GM19395 (cell line): ENCODE measurements at regions not wholly inside any gene's neighbourhood (a gene's known extent, or its start where the extent isn't known, plus 50 kb on each side); places are given as distances from the start of the nearest gene placed in this dataset.

ENCODE experiments used
- ATAC-seq: cut with Tn5 transposase; IDR thresholded peaks from one replicate; pipeline ENCODE4 v1.9.1; 2021; ENCODE audit warnings: mild to moderate bottlenecking, moderate library complexity; ENCODE audit not compliant: unreplicated experiment

- no peak for ATAC-seq
These were observed 172.3 kb downstream of the ARL6IP6 start for GRCh38 chr2:152890736-152891135.

- no peak for ATAC-seq
These were observed 165.6 kb downstream of the ARL6IP6 start for GRCh38 chr2:152883951-152884487.

- no peak for ATAC-seq
These were observed 163.1 kb downstream of the ARL6IP6 start for GRCh38 chr2:152881527-152881926.

DNA sequence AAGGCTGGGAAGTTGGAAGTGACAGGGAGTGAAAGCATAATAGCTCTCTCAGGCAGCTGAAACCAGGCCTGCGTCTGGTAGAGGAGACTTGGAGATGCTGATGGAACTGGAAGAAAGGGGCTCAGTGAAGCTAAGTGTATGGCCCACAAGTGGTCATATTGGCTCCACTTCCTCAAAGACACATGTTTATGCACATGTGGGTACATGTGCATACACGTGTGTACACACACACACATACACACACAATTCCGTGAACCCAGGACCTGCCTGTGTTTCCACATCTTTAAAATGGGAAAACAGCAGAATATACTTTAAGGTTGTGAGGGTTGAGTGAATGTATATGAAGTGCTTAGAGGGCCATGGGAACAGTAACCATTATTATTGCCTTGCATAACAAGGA is 160.9 kb downstream of the ARL6IP6 start:
- no peak for ATAC-seq

DNA sequence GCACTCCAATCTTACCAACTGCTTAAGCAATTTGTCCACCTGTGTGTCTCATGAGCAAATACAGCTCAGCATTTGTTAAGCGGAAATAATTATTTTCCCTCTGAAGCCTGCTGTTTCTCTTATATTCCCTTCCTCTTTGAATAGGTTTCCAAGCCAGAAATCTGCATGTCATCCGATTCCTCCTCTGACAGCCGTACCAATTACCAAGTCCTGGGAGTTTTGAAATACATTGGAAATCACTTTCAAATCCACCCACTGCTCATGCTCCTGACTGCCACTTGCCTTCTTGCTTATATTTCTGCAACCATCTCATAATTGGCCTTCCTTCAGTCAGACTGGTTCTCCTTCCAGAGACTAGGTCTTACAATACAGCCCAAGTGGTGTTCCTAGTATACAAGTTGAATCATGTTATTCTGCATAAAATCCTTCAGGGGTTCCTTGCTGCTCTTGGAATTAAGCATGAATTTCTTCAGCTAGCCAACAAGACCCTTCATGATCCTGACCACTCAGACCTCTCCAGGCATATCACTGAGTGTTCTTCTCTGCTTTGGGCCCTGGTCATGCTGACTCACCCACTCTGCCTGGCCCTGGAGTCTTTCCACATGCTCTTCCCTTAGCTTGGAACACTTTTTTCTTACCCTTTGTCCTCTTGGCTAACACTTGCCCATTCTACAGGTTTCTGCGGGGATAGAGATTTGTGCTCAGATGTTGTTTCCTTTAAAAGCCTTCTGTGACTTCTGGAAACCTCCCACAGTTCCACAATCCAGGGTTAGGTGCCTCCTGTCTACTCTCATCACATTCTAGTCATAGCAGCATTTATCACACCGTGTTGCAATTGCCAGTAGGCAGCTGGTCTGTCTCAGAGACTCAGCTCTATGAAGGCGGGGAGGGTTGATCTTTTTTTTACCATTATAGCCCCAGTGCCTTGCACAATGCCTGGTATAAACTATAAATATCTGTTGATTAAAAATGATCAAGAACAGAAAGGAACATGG is 157.6 kb downstream of the ARL6IP6 start:
- no peak for ATAC-seq

GRCh38 chr2:152874955-152875354 is 156.5 kb downstream of the ARL6IP6 start:
- ATAC-seq = no peak

GRCh38 chr2:152870239-152870638 is 151.8 kb downstream of the ARL6IP6 start:
- no peak for ATAC-seq

DNA sequence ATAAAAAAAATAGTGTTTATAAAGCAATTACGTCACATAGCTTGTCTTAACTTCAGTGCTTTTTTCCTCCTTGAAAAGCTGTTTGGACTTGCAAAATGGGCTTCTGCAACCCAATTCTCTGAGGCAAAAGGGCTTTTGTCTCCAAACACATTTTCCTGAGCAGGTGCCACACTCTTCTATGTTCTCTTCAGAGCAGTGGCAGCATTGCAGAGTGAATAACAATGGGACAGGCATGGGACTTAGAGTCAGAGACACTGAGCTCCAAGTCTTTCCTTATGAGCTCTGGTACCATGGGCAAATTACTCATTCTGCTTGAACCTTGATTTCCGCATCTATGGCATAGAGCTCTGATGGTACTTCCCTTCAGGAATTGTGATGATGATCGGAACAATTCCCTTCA is 149.0 kb downstream of the ARL6IP6 start:
- ATAC-seq = no peak

DNA sequence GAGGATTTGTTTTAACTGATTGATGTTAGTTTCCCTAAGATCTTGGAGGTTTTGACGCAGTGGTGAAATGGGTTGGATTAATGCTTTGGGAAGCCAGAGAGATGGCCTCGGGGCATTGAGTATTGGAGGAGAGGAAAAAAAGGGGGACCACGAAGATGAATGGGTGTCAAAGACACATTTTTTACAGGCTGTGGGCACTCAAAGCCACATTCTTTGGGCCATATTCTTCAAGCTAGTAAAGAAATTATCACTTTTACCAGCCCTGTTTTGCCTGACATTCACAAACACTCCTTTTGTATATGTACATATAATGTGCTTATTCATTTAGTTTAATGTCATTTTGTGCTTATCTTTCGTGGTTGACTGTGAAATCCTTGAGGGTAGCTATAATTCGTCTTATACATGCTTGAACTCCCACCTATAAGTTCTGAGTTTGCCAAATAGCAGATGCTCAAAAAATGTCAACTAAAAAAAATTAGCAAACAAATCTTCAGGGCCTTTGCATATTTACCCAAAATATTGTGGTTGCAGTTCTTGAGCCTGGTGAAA is 146.3 kb downstream of the ARL6IP6 start:
- ATAC-seq = no peak

- ATAC-seq = no peak
These were observed 145.4 kb downstream of the ARL6IP6 start for GRCh38 chr2:152863826-152864225.

GRCh38 chr2:152861349-152861942 is 143.0 kb downstream of the ARL6IP6 start:
- ATAC-seq = peak; percentile 65

GRCh38 chr2:152858594-152859265 is 140.3 kb downstream of the ARL6IP6 start:
- no peak for ATAC-seq

DNA sequence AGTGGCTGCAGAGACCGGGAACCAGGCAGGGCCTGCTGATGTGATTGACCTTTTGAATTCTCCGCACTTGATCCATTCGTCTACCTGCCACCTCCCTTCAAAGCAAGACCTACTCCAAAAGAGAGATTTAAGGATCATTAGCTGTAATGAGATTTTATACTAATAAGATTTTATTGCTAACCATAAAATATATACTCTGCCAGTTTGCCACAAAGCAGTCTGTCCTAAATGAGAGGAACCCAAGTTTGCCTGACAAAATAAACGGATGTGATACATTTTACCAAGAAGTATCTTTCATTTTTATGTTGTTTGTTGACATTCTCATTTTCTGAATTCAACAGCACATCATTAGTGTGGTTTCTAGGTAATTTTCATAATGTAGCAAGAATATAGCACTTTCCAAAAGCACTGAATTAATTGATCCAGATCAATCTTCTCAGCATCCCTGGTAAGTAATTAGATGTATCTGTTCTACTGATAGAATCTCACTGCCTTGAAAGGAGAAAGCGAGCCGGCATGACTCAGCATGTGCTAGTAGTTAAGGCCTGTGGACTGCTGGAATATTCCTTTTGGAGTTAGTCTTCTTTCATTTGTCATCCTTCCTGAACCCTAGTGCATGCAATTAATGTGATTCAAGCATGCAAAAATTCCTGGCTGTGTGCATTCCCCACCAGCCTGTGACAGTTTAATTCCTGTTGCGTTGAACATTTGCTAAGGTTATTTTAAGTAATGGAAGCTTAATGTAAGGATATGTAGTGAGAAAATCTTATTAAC is 128.5 kb downstream of the ARL6IP6 start:
- ATAC-seq = no peak

DNA sequence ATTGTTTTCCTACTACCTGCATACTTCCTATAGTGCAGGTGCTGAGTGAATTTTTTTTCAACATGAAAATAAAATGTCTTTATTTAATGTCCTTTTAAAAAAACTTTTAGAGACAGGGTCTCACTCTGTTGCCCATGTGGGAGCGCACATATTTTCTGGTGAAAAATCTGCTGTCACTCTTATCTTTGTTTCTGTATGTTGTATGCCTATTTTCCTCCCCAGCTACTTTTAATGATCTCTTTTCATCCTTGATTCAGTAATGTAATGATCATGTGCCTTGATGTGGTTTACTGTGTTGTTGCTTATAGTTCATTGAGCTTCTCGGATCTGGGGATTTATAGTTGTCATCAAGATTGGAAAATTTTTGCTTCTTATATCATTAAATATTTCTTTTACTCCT is 117.3 kb downstream of the ARL6IP6 start:
- ATAC-seq = no peak

- ATAC-seq = no peak
These were observed 109.5 kb downstream of the ARL6IP6 start for GRCh38 chr2:152827944-152828343.

GRCh38 chr2:152826581-152827279 is 108.3 kb downstream of the ARL6IP6 start:
- no peak for ATAC-seq

DNA sequence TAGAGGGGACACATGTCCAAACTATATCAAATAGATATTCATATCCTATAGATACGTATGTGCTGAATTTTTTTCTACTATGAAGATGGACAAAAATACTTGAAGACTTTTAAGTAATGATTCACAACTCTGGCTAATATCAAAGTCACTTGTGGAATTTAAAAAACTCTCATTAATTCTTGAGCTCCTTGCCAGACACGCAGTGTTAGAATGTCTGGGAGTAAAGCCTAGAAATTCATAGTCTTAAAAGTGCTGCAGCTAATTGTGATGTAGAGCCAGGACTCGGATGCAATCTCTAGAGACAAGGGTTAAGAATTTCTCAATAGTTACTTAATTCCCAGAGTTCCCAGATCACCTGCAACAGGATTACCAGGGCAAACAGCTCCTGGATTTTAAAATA is 107.4 kb downstream of the ARL6IP6 start:
- no peak for ATAC-seq

DNA sequence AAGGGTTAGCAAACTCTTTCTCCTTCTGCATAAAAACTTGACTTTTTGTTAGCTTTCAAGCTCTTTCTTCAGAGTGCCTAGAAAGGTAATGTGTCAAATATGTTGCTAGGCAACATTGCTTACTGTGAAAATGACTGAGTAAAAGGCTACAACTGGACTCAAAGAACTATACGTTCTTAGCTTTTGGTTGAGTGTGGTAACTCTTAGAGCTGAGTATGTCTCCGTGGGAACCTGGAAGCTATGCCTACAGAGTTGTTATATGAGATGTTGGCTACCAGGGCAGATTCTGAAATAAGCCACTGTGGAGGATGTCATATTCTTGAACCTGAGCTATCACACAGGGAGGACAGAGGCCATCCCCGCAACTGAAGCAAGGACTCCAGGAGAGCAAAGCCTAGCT is 105.5 kb downstream of the ARL6IP6 start:
- ATAC-seq = no peak

GRCh38 chr2:152822676-152823075 is 104.3 kb downstream of the ARL6IP6 start:
- no peak for ATAC-seq

GRCh38 chr2:152820048-152820447 is 101.6 kb downstream of the ARL6IP6 start:
- no peak for ATAC-seq
